ENCODE measurements at regions not wholly inside any gene's neighbourhood (a gene's known extent, or its start where the extent isn't known, plus 50 kb on each side); places are given as distances from the start of the nearest gene placed in this dataset.
"Not testable (repeated sequence)": the region's sequence is repeated elsewhere in the genome, so short reads cannot be mapped to it uniquely, and the experiment has no call there.

DNA sequence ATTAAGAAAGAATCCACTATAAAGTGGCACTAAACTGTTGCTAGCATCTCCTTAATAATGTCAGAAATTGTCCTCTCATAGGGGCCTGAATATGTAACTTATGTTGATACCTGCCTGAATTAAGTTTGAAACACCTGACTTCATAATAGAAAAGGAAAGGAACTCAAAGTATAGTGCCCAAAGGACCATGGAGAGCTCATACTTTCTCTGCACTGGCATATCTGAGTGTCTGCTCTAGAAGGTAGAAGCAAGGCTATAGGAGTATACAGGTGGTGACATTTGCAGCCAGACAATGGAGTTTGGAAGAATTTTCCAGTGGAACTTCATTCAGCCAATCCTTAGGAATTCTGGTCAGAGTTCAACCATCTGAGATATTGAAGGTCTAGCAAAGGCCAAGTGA, 988.9 kb downstream of the RAB28 start:
- no peak for DNase-seq (ENCODE audit: low read depth)
- TF ChIP-seq CTCF (IDR thresholded peaks at IDR 0.05; ENCODE audit: low read depth, low read length, missing control alignments) = no peak

GRCh38 chr4:12492730-12493393, 991.3 kb downstream of the RAB28 start:
- no peak overlapping the region for H3K4me3 ChIP-seq (ENCODE audit: low read depth, low read length)
- TF ChIP-seq CTCF (IDR thresholded peaks at IDR 0.05; ENCODE audit: low read depth, low read length, missing control alignments) = no peak
- no peak for DNase-seq (ENCODE audit: low read depth)

More for the DNA sequence above, 988.9 kb downstream of the RAB28 start:
- H3K4me3 ChIP-seq (ENCODE audit: low read depth, low read length) = no peak overlapping the region

DNA sequence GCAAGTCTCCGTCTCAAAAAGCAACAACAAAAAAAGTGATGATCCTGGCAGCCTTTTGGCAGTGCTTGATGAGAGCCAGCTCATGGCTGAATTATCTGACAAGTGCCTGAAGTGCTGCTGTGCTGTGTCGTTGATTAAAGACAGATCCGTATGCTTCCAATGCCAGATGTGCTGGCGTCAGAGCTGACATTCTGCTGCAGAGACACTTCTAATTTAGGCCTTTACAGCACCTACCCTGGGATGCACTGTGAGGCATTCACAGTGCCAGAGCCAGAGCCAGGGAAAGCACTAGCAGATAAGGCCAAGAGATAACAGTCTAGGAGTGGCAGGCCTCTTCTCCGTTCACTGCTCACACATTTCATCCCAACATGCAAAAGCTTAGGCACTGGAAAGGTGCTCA, 995.5 kb downstream of the RAB28 start:
- H3K4me3 ChIP-seq (ENCODE audit: low read depth, low read length) = no peak overlapping the region
- TF ChIP-seq CTCF (IDR thresholded peaks at IDR 0.05; ENCODE audit: low read depth, low read length, missing control alignments) = no peak
- no peak for DNase-seq (ENCODE audit: low read depth)

DNA sequence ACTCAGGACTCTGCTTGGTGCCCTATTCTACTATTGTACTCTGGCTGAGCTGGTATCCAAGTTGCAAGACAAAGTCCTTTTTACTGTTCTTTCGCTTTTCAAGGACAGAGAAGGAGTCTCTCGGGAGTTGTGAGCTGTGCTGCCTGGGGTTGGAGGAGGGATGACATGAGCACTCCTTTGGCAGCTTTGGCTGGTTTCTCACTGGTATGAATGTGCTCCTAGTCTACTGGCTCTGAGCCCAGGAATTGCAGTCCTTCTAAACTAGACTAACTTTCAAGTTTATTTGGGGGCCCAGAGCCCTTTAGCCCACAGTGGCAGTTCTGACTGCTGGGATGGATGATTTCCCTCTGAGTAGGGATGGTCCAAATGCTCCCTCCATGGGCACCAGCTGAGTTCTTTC, 997.1 kb downstream of the RAB28 start:
- TF ChIP-seq CTCF (IDR thresholded peaks at IDR 0.05; ENCODE audit: low read depth, low read length, missing control alignments) = no peak
- no peak overlapping the region for H3K4me3 ChIP-seq (ENCODE audit: low read depth, low read length)
- DNase-seq (ENCODE audit: low read depth) = no peak

GRCh38 chr4:12472087-12472486, 1012.1 kb downstream of the RAB28 start:
- TF ChIP-seq CTCF (IDR thresholded peaks at IDR 0.05; ENCODE audit: low read depth, low read length, missing control alignments) = no peak

GRCh38 chr4:12471193-12471592, 1012.9 kb downstream of the RAB28 start:
- no peak for TF ChIP-seq CTCF (IDR thresholded peaks at IDR 0.05; ENCODE audit: low read depth, low read length, missing control alignments)
- no peak overlapping the region for H3K4me3 ChIP-seq (ENCODE audit: low read depth, low read length)
- DNase-seq (ENCODE audit: low read depth) = no peak

More at GRCh38 chr4:12472087-12472486, 1012.1 kb downstream of the RAB28 start:
- H3K4me3 ChIP-seq (ENCODE audit: low read depth, low read length) = no peak overlapping the region
- no peak for DNase-seq (ENCODE audit: low read depth)

GRCh38 chr4:12461576-12461975, 1022.6 kb downstream of the RAB28 start:
- DNase-seq (ENCODE audit: low read depth); H3K4me3 ChIP-seq (ENCODE audit: low read depth, low read length): not testable (repeated sequence)

All from GM12864 (cell line).